HG03439 (cell line): ENCODE measurements at regions not wholly inside any gene's neighbourhood (a gene's known extent, or its start where the extent isn't known, plus 50 kb on each side); places are given as distances from the start of the nearest gene placed in this dataset.
"Not testable (repeated sequence)": the region's sequence is repeated elsewhere in the genome, so short reads cannot be mapped to it uniquely, and the experiment has no call there.

ENCODE experiments used
- ATAC-seq: cut with Tn5 transposase; IDR thresholded peaks from one replicate; pipeline ENCODE4 v1.9.1; 2021; ENCODE audit warnings: mild to moderate bottlenecking, moderate library complexity; ENCODE audit not compliant: unreplicated experiment

GRCh38 chrY:6685783-6686389 is 224.6 kb upstream of the TBL1Y start:
- not testable (repeated sequence) for ATAC-seq

GRCh38 chrY:6701558-6702161 is 208.8 kb upstream of the TBL1Y start:
- peak; percentile 46 for ATAC-seq

- not testable (repeated sequence) for ATAC-seq
Measured at GRCh38 chrY:6721443-6721842, 189.1 kb upstream of the TBL1Y start.

- not testable (repeated sequence) for ATAC-seq
Measured at GRCh38 chrY:6747210-6747609, 163.3 kb upstream of the TBL1Y start.

- no peak for ATAC-seq
Measured at GRCh38 chrY:6782334-6782733, 128.2 kb upstream of the TBL1Y start.

- ATAC-seq = no peak
Measured at GRCh38 chrY:6786960-6787359, 123.5 kb upstream of the TBL1Y start.

GRCh38 chrY:6811633-6812032 is 98.9 kb upstream of the TBL1Y start:
- ATAC-seq = no peak
